GM19324 (cell line): ENCODE measurements at regions not wholly inside any gene's neighbourhood (a gene's known extent, or its start where the extent isn't known, plus 50 kb on each side); places are given as distances from the start of the nearest gene placed in this dataset.

Experiments
- ATAC-seq: cut with Tn5 transposase; IDR thresholded peaks from one replicate; pipeline ENCODE4 v1.9.1; 2021; ENCODE audit warnings: mild to moderate bottlenecking, moderate library complexity; ENCODE audit not compliant: unreplicated experiment, low FRiP score

DNA sequence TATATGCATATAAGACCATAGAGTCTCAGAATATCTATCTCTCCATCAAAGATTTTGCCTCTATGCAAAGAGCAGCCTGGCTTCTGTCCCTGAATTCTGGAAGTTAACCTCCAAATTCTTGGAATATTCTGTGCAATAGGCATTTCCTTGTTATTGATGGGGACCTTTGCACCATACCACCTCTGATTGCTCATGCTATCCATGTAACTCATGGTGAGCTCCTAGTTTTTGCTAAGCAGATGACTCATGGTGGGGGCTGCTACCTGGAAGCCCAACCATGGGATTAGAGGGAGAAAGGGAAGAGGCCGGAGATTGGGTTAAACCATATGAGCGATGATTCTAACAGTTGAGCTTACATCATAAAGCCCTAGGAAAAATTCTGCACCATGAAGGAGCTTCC is 310.2 kb upstream of the FIGN start:
- ATAC-seq = no peak

- no peak for ATAC-seq
Measured at GRCh38 chr2:164044622-164045021, 308.8 kb upstream of the FIGN start.

- ATAC-seq = no peak
Measured at GRCh38 chr2:164039270-164039669, 303.5 kb upstream of the FIGN start.

GRCh38 chr2:164032995-164033394 is 297.2 kb upstream of the FIGN start:
- no peak for ATAC-seq

GRCh38 chr2:164030623-164031022 is 294.8 kb upstream of the FIGN start:
- no peak for ATAC-seq

- ATAC-seq = no peak
Measured at GRCh38 chr2:164028814-164029534, 293.2 kb upstream of the FIGN start.

- ATAC-seq = no peak
Measured at GRCh38 chr2:164024396-164024795, 288.6 kb upstream of the FIGN start.

DNA sequence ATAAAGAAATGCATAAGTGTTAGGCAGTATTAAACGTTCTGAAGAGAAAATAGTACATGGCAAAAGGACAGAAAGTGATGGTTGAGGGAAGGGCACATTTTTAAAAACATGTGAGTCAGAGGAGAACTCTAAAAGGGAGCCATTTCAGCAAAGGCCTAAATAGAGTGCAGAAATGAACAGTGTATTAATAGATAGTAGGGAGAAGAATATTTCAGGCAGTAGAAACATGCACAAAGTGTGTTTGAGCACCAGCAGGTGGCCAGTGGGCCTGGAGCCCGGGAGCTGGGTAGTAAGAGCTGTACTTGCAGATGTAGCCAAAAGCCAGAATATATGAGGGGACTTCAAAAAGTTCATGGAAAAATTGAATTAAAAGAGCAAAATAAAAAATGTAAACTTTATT is 288.1 kb upstream of the FIGN start:
- ATAC-seq = no peak

GRCh38 chr2:164015328-164016123 is 279.7 kb upstream of the FIGN start:
- ATAC-seq = peak; percentile 95

- no peak for ATAC-seq
Measured at GRCh38 chr2:164014791-164015190, 279.0 kb upstream of the FIGN start.

DNA sequence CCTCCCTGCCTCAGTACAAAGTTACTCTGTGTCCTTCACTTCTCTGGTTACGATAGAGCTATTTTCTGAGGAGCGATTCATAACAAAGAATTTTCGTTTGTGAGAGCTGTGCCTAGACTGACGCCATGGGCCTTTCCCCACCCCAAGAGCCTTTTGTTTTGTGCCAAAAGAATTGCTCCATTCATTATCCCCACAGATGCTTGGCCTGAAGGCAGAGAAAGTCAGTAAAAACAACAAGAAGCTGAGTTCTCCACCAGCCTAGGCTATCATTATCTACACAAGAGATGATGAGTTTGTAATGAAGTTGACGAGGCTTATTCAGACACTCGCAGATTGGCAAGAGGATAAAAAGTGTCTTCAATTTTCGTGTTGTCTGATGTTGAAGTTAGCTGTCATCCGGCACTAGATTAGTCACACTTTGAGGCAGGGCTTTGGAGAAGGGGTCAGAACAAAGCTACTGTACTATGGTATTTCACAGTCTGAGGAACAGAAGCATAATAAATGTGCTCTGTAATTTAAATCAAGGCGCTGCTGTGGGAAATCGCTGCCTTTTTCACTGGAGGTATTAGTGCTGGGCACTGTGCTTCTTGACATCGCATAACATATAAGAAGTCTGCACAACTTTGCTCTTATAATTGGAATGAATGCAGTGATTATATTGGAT is 278.4 kb upstream of the FIGN start:
- ATAC-seq = no peak

DNA sequence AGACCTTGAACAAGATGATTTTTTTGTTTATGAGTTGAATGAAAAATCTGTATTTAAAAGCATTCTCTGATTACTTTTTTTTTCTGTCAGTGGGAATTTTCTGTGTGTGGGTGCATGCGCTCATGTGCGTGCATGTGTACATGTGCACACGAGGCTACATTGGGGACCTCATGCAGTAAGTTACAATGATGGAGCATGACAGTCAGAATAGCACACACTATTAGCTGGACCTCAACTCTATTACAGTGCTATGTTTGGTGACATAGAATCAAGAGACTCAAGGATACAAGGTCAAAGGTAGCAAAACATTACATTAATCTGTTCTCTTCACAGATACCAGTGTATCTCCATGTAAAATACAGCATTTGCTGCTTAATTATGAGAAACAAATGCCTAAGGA is 276.8 kb upstream of the FIGN start:
- ATAC-seq = no peak

GRCh38 chr2:164009756-164010337 is 274.0 kb upstream of the FIGN start:
- ATAC-seq = no peak

GRCh38 chr2:164008752-164009151 is 272.9 kb upstream of the FIGN start:
- ATAC-seq = no peak

DNA sequence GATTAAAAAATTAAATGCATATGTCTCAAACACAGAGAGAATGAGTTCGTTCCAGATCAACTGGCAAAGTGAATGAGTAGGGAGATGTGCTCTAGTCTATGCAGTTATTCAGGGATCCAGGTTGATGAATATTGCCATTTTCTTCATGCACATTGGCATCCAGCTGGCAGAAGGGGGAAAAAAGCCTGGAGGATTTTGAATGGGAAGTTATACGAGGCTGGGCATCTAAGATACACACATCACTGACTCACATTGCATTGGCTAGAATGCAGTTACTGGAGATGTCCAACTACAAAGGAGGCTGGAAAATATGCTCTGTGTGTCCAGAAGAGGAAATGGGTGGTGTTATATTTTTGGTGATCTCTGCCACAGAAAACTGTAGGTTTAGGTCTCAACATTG is 270.9 kb upstream of the FIGN start:
- no peak for ATAC-seq

DNA sequence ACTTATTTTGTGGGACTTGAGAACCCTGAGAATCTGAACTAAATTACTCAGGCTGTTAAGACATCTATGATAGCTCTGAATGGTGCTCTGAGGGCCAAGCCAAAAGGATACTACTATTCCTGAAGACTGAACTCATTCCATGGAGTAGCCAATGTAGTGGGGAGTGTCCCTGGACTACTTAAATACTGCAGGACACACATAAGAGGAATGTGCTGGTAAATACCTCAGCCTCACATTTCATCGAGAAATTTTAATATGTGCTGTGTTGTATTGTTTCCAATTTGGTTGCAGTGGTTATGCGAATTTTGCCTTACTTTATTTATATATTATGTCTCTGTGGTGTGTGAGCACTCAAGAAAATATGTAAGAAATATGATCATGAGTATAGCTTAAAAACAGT is 264.4 kb upstream of the FIGN start:
- no peak for ATAC-seq

- no peak for ATAC-seq
Measured at GRCh38 chr2:163997466-163997865, 261.7 kb upstream of the FIGN start.

DNA sequence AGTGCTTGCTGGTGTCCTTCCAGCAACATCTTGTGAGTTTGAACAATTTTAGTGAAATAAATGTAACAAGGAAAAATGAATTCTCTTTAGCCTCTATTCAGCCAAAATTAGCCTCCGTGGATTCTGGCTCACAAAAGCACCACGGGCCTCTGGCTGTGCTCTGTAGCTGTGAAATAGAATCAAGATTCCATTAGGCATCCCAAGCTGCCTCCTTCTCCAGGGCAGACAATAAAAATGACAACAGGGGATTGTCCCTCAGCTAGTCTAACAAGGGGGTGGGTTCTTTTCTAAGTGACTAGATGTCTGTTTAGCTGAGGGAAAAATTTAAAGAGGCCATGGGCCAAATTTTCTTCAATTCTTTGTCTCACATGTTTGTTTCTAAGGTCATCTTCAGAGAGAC is 254.7 kb upstream of the FIGN start:
- no peak for ATAC-seq

DNA sequence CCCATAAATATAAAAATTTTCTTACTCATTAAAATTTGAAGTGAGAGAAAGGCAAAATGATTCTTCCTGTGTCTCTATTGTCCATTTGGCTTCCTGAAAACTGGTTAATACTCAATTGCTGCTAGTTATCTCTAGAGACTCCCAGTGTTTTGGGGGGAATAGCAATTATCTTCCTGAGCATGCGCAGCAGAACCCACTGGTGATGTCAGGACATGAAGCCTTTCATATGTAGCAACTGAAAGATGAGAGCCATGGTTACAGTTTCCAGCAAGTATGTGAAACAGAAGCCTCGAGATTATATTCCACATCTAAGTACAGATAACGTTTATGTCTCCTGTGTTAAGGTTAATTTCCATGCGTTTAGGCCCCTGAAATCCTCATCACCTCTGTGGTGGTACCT is 254.3 kb upstream of the FIGN start:
- ATAC-seq = no peak

DNA sequence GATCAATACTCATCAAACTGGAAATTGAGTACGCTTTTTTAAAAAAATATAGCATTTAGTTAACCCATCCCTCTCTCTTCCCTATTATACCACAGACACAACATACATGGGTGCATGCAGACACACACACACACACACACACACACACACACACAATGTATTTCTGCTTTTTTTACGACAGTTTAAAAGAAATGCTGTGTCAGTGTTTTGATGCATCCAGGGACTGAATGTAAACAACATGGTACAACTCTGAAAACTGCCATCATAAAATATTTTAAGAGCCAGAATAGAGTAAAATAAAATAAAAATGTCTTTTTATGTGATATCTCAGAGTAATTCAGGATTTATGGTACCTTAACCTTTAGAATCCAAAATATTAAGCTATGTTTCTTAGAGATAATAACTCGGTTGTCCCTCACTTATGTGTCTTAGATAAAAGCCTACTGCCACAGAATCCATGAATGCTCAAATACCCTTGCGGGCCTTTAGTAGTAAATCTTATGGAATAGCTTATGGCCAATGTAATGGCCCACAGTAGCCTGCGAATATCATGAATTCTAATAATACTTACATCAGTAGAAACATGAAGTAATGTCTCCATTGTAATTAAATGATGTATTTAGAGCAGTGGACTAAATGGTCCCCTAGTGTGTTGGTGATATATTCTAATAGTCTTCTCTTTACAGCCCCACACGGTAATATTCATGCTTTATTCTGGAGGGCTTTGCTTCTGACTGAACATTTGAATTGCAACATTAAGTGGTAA is 251.6 kb upstream of the FIGN start:
- no peak for ATAC-seq
